ENCODE measurements at regions not wholly inside any gene's neighbourhood (a gene's known extent, or its start where the extent isn't known, plus 50 kb on each side); places are given as distances from the start of the nearest gene placed in this dataset.
"Not testable (repeated sequence)": the region's sequence is repeated elsewhere in the genome, so short reads cannot be mapped to it uniquely, and the experiment has no call there.

- DNase-seq (ENCODE audit: low read depth), result no peak
These were observed 158.8 kb upstream of the SPRY2 start for GRCh38 chr13:80499536-80500290.

GRCh38 chr13:80498433-80498832, 157.5 kb upstream of the SPRY2 start:
- DNase-seq (ENCODE audit: low read depth), result no peak

GRCh38 chr13:80497978-80498377, 157.1 kb upstream of the SPRY2 start:
- DNase-seq (ENCODE audit: low read depth), result no peak

- no peak for DNase-seq (ENCODE audit: low read depth)
These were observed 156.5 kb upstream of the SPRY2 start for GRCh38 chr13:80497439-80497838.

- no peak for DNase-seq (ENCODE audit: low read depth)
These were observed 155.9 kb upstream of the SPRY2 start for GRCh38 chr13:80496721-80497397.

- DNase-seq (ENCODE audit: low read depth), result not testable (repeated sequence)
These were observed 149.6 kb upstream of the SPRY2 start for GRCh38 chr13:80490491-80490943.

GRCh38 chr13:80486402-80486801, 145.5 kb upstream of the SPRY2 start:
- DNase-seq (ENCODE audit: low read depth), result no peak

- DNase-seq (ENCODE audit: low read depth), result no peak
These were observed 142.2 kb upstream of the SPRY2 start for GRCh38 chr13:80483157-80483556.

GRCh38 chr13:80481588-80481987, 140.7 kb upstream of the SPRY2 start:
- no peak for DNase-seq (ENCODE audit: low read depth)

- DNase-seq (ENCODE audit: low read depth), result no peak
These were observed 136.9 kb upstream of the SPRY2 start for GRCh38 chr13:80477661-80478443.

GRCh38 chr13:80476953-80477352, 136.0 kb upstream of the SPRY2 start:
- DNase-seq (ENCODE audit: low read depth), result no peak

- no peak for DNase-seq (ENCODE audit: low read depth)
These were observed 134.8 kb upstream of the SPRY2 start for GRCh38 chr13:80475718-80476117.

GRCh38 chr13:80473695-80474094, 132.8 kb upstream of the SPRY2 start:
- no peak for DNase-seq (ENCODE audit: low read depth)

- no peak for DNase-seq (ENCODE audit: low read depth)
These were observed 129.0 kb upstream of the SPRY2 start for GRCh38 chr13:80469853-80470381.

- no peak for DNase-seq (ENCODE audit: low read depth)
These were observed 128.4 kb upstream of the SPRY2 start for GRCh38 chr13:80469105-80469852.

GRCh38 chr13:80465321-80465720, 124.4 kb upstream of the SPRY2 start:
- DNase-seq (ENCODE audit: low read depth), result no peak

GRCh38 chr13:80463673-80464352, 122.9 kb upstream of the SPRY2 start:
- DNase-seq (ENCODE audit: low read depth), result no peak

- DNase-seq (ENCODE audit: low read depth), result no peak
These were observed 121.6 kb upstream of the SPRY2 start for GRCh38 chr13:80462567-80462966.

GRCh38 chr13:80462037-80462436, 121.1 kb upstream of the SPRY2 start:
- DNase-seq (ENCODE audit: low read depth), result no peak

- DNase-seq (ENCODE audit: low read depth), result no peak
These were observed 117.6 kb upstream of the SPRY2 start for GRCh38 chr13:80458543-80458942.

- no peak for DNase-seq (ENCODE audit: low read depth)
These were observed 113.3 kb upstream of the SPRY2 start for GRCh38 chr13:80454245-80454644.

Measured in activated gamma-delta T cell treated with anti-CD3 and anti-CD28 coated beads, Interleukin-2, amount 50 U/mL, for 16 hours (primary cell).